OCI-M2 (cell line): ENCODE measurements at regions not wholly inside any gene's neighbourhood (a gene's known extent, or its start where the extent isn't known, plus 50 kb on each side); places are given as distances from the start of the nearest gene placed in this dataset.
"Not testable (repeated sequence)": the region's sequence is repeated elsewhere in the genome, so short reads cannot be mapped to it uniquely, and the experiment has no call there.

ENCODE experiments used
- DNase-seq: peaks from one replicate; lab custom pipeline; 2025; ENCODE audit not compliant: unreplicated experiment; lab: John Stamatoyannopoulos, UW

DNA sequence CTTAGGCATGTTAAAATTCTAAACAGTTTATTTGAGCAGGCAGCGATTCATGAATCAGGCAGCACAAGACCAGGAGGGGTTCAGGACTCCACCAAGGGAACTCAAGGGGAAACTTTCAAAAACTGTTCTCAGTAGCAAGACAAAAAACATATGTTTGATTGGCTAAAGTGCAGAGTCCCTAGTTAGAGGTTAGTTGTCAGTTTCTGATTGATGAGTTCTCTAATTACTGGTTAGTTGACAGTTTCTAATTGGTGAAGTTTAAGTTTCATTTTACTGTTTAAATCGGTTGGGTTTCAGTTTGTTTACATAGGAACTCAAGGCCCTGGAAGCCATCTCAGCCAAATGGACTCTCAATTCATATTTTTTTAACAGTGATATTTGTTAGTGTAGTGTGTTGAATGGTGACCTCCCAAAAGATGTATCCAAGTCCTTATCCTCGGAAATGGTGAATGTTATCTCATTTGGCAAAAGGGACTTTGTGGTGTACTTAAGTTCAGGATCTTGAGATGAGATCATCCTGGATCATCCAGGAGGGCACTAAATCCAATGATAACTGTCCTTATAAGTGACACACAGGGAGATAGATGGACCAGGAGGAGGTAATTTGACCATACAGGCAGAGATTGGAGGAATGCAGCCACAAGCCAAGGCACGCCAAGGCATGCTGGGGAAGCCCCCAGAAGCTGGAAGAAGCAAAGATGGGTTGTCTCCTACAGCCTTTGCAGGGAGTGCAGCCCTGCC is 219.2 kb upstream of the RAI14 start:
- no peak for DNase-seq

DNA sequence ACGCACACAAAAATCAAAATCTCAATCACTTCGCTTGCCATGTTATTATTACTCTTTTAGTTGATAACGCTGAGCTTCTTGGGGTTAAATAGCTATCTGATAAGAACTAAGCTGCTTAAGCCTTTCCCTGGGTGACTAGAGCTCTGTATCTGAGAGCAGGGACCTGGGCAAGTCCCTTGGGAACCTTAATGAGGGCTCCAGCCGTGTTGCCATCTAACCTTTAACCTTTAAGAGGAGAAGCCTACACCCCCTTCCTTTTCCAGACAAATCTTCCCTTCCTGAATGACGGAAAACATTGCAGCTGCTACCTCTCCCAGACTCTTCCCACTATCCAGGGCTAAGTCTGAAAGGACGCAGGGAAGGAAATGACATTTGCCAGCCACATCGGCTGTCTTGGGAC is 216.5 kb upstream of the RAI14 start:
- no peak for DNase-seq

DNA sequence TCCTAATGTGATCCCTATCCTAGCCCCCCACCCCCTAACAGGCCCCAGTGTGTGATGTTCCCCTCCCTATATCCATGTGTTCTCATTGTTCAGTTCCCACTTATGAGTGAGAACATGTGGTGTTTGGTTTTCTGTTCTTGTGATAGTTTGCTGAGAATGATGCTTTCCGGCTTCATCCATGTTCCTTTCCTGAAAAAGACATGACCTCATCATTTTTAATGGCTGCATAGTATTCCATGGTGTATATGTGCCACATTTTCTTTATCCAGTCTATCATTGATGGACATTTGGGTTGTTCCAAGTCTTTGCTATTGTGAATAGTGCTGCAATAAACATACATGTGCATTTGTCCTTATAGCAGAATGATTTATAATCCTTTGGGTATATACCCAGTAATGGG is 214.4 kb upstream of the RAI14 start:
- not testable (repeated sequence) for DNase-seq

DNA sequence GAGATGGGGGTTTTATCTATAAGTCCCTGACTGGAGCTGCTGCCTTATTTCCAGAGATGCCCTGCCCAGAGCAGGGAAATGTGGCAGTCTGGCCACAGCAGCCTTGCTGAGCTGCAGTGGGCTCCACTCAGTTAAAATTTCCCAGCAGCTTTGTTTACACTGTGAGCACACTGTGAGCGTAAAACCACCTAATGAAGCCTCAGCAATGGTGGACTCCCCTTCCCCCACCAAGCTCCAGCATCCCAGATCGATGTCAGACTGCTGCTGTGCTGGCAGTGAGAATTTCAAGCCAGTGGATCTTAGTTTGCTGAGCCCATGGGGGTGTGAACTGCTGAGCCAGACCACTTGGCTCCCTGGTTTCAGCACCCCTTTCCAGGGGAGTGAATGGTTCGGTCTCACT is 208.7 kb upstream of the RAI14 start:
- no peak for DNase-seq

DNA sequence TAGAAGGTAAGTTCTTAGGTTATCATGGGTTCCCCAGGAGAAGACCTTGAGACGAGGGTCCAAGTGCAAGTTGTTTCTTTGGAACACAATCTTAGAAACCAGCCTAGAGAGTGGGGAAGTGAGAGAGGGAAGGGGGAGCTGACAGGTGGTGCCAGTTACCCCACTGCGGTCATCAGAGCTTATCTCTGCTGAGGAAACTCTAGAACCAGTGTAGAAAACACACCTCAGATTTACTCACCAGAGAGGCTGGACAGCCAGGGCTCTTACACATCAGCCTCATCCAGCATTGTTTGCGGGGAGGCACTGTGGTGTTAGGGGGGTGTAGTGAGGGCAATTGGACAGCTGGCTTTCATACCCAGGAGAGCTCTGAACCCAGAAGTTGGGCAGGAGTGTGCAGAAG is 206.5 kb upstream of the RAI14 start:
- DNase-seq, result no peak

DNA sequence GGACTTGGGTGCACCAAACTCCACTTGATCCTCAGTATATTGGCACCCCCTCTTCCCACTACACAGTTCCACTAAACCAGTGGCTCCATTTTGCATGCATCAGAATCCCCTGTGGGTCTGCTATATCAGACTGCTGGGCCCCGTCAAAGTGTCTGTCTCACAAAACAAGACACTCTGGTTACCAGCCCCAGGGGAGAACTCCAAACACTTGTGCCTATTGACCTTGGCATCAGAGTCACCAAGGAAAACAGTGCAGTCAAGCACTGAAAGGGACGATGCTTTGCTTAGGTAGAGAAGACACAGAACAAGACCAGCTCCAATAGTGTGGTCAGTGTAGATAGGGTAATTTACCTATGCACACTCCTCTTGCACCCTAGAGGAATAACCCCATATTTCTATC is 205.8 kb upstream of the RAI14 start:
- DNase-seq, result no peak

DNA sequence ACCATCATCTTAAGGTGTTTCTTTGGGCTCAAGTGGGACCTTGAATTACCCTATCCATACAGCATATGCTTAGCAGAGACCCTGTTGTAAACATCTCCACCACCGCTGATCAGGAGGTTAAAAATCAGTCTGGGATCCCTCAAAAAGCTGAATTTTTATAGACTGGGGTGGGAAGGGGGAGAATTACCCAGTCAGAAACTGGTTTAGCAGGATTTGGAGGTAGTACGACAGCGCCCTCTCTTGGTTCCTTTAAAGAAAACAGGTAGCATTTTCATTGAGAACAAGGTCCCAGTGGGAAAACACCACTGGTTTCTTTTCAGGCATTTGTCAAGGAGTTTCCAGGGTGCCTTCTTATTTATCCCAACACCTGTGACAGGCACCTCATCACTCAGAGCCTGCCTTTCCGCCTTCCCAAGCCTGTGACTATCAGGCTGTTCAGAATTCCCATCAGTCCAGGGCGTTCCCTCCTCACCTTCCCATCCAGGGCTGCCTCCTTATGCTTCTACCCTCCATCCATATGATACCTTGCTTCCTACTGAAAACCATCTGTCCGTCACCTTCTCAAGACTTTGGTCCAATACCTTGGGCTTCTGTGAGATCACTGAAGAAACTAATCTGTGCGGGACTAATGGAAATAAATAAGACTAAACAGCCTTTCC is 203.8 kb upstream of the RAI14 start:
- no peak for DNase-seq

DNA sequence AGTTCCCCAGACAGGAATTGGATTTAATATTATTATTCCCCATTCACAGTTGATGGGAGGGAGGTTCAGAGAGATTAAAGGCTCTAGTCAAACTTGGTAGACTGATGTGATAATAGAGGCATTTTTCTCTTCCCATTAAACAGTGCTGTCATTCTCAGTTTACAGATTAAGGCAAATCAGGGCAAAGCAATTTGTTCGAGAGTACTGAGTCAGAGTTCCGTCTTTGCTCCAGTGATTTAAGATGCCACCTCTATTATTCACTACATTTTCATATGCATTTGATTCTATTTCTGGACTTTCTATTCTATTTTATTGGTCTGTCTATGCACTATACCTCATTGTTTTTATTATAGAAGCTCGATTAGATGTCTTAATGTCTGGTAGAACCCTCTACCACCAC is 201.0 kb upstream of the RAI14 start:
- DNase-seq, result no peak

DNA sequence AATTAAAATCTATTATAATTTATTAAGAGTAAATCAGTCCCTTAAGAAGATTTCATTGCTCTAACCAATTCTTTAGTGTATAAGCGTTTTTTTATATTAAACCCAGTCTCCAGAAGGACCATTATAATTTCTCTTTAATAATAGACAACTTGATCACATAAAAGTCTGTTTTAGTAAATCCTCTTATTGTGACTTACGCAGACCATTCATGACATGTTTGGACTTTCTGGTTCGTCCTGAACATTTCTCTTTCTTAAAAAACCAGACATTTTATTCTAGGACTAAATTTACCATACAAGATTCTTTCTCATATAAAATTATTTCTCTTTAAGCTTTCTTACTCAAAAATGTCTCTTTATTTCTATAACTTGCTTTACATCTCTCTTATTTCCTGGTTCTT is 196.2 kb upstream of the RAI14 start:
- DNase-seq, result no peak

DNA sequence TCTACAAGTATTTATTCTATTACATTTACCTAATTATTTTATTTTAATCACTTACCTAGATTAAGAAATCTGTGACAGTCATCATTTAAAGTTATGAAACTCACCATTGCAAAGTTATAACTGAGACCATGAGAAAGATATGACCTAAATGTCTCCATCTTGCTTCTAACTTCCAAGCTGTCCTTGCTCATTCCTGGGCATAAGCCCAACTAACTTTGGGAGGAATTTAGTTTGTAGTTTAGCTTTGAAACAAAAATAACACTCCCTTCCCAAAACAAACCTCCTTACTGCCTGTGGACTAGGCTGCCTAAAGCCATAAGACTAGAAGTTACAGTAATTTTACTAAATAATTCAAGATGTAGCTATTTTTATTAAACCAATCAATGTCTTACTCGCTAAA is 195.6 kb upstream of the RAI14 start:
- DNase-seq, result no peak

DNA sequence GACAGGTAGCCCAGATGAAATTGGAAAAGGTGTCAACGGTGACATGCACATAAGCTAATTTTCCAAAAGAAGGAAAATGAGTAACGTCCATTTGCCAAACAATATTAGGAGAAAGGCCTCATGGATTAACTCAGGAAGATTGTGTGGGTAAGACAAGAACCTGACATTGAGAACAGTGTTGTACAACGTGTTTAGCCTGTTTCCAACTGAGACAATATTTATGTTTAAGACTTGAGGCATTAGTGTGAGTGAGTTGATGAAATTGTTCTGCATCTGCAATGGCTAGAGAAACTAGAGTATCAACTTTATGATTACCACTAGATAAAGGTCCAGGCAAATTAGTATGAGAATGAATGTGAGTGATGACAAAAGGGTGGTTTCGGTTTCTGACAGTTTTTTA is 191.3 kb upstream of the RAI14 start:
- DNase-seq, result no peak

DNA sequence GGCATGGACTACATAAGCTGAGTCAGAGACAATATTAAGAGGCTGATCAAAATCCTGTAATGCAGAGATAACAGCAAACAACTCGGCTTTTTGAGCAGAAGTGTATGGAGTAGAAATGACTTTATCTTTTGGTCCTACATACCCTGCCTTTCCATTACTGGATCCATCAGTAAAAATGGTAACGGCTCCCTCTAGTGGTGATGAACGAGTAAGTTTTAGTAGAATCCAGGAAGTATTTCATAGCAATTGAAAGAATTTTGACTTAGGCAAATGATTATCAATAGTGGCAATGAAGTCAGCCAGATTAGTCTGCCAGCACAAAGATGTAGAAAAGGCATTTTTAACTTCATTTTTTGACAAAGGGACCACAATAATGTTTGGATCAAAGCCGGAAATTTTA is 190.8 kb upstream of the RAI14 start:
- DNase-seq, result not testable (repeated sequence)

DNA sequence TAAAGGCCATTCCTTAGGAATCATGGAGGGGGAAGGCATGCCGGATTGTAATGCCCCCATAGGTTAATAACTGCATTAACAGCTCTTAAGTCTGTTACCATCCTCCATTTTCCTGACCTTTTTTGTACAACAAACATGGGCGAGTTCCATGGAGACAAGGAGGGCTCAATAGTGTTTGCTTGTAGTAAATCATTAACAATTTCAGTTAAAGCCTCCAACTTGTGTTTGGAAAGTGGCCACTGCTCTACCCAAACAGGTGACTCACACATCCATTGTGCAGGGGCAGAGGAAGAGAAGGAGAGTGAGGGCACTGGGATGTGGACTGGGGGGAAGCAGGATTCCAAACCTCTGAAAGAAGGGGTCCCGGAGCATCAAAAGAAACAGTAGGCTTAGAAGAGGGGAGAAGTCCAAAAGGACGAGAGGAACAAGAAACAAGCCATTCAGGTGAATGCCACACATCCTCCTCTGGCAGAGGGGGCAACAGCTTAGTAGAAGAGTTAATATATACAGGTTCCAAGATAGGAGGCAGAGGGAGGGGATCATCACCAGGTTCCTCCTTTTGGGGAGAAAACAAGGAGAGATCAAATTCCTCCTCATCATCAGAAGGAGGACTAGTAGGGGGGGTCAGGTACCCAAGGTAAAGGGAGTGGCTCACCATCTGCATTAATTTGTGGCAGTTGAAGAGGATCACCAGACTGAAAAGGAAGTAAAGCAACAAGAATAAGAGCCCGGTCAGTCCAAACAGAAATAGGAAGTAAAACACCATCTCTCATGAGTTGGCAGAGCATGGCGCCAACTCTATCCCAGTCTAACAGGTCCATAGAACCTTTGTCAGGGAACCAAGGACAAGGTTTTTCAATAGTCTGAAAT is 189.4 kb upstream of the RAI14 start:
- not testable (repeated sequence) for DNase-seq

DNA sequence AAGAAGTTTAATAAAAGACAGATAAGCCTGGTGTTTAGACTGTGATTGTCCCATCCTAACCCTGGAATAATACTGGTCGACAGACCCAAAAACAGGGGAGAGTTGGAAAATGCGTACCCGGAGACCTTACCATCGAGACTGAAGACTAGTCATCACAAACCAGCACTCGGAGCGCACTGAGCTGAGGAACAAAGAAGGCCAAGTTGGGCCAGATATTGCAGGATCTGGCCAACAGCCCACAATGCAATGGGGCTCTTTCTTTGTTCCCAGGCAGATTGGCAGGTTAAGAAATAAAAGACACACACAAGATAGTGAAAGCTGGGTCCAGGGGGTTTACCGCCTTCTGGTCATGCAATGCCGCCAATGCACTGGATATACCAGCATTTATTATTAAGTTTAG is 188.7 kb upstream of the RAI14 start:
- DNase-seq, result no peak

DNA sequence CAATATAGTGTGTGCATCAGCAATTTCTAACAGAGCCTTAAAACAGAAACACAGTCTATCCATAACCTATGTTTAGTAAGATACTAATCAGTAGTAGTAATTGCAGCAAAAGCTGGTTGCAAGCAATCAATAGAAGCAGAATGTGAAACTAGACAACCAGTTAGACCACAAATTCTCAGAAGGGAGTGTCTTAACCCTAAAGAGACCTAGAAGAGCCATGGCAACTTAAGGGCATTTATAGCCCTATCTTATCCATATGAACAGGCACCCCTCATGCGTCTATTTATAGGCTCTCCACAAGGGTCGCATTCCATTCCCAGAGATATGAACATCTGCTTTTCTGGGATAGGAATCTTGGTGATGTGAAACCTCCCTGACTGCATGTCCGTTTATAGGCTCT is 188.1 kb upstream of the RAI14 start:
- DNase-seq, result not testable (repeated sequence)

DNA sequence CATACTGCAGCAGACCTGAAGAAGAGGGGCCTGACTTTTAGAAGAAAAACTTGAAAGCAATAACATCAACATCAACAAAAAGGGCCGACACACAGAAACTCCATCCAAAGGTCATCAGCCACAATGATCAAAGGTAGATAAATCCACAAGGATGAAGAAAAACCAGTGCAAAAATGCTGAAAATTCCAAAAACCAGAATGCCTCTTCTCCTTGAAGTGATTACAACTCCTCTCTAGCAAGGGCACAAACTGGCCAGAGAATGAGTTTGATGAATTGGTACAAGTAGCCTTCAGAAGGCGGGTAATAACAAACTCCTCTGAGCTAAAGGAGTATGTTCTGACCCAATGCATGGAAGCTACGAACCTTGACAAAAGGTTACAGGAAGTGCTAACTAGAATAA is 186.2 kb upstream of the RAI14 start:
- DNase-seq, result no peak

DNA sequence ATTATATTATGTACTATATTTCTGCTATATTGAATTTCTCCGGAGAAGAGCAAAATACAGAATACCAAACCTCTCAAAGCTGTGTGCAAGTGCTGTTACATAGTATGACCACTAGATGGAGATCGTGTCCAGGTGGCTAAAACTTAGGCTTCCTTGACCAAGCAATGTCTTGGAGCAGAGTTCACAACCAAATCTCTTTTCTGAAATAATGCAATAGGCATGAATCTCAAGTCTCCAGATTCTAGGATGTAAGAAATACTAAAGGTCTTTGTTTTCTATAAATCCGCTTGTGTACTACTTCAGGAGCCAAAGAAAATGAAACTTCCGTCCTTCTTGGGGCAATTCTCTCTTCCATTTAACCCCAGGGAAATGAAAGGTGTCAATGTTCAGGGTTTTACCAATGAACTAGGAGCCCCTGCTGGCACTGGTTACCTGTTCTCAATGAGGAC is 181.5 kb upstream of the RAI14 start:
- DNase-seq, result no peak

DNA sequence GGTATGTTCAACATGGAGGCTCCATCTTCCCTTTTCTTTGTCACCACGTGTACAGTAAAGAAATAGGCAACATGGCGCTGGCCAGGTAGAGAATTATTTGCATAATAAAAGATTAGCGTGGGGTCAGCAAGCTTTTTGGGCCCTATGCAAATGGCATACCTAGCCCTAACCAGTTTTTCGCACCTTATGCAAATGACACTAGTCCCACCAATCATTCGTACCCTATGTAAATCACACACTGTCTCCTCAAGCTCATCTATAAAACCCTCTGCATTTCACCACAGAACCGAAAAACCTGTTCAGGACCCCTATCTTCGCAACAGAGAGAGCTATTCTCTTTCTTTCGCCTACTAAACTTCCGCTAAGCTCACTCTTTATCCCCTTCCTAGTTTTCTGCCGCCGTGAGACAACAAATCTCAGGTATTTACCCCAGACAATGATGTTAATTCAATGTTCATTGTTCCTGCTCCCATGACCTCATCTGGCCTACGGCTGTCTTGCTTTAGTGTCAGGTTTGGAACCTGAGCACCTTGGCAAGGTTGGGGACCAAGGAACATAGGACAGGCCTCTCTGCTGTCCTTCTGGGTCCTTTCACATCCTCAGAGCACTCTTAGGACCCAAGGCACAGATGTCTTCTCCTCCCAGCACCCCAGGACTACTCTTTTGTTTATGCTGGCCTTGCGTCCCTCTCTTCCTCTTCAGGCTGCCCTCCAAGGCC is 180.7 kb upstream of the RAI14 start:
- DNase-seq, result no peak

DNA sequence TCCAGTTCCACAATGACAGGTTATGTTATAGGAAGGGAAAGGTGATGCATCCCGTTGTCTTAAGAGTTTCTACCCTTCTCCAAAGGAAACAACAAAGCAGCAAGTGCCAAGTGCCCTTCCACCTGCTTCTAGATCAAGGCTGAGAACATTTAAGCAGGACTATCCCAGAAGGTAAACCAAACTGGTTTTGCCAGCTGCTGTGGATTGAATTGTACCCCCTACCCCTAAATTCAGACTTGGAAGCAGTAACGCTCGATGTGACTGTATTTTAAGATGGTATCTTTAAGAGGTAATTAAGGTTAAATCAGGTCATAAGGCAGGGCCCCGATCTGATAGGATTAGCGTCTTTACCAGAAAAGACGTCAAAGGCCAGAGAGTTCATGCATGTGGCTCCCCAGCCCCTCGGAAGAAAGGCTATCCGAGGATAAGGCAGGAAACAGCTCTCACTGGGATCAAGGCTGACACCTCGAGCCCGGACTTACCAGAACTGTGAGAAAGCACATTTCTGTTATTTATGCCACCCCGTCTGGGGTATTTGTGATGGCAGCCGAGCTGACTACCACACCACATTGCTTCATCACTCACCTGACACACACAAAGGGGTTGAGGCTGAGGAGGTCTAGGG is 179.1 kb upstream of the RAI14 start:
- DNase-seq, result no peak

DNA sequence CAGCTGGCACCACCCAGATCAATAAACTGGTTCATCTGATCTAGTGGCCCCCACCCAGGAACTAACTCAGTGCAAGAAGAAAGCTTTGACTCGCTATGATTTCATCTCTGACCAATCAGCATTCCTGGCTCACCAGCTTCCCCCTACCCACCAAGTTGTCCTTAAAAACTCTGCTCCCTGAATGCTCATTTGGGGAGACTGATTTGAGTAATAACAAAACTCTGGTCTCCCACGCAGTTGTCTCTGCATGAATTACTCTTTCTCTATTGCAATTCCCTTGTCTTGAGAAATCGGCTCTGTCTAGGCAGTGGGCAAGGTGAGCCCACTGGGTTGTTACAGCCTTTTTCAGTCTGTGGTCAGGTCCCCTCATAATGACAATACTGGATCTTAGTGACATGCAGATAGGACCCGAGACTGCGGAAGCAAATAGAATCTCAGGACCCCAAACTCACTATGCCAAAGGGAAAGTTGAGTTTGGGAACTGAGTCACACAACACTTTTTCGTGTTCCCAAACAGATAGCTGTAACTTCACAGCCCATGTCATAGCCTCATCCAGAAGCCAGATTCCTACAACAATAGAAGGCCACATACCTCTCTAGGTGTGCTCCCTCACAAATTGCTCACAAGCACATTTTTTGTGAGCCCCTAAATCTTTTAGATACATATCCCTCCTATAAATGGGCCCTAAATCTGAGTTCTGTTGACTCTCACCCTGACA is 175.2 kb upstream of the RAI14 start:
- no peak for DNase-seq
